Stimulated activated naive B cell treated with anti-CD40 and anti-IgM and Interleukin-4, amounts not matched to agents 10 μg/mL and 1 μg/mL and 100 μg/mL, for 72 hours (primary cell): ENCODE measurements at regions not wholly inside any gene's neighbourhood (a gene's known extent, or its start where the extent isn't known, plus 50 kb on each side); places are given as distances from the start of the nearest gene placed in this dataset.
"Not testable (repeated sequence)": the region's sequence is repeated elsewhere in the genome, so short reads cannot be mapped to it uniquely, and the experiment has no call there.

Source experiments
- ATAC-seq, 2 donors: fragments of 150-1000 bp; cut with Tn5 transposase; replicated peaks; 2 replicates each; pipeline ENCODE4 v1.10.0; 2021; ENCODE audit warnings: moderate library complexity in 1 of 2
- DNase-seq: peaks from one replicate; pipeline ENCODE4 v3.0.0; 2021
- H3K27ac Mint-ChIP-seq: one replicate; pipeline ENCODE4 v1.8.0; 2022; ENCODE audit warnings: mild to moderate bottlenecking, mixed read lengths
- H3K27me3 Mint-ChIP-seq, 2 donors: one replicate each; pipeline ENCODE4 v1.8.0; 2022; ENCODE audit warnings: mixed read lengths in 2 of 2
- H3K36me3 Mint-ChIP-seq, 2 donors: one replicate each; pipeline ENCODE4 v1.8.0; 2022; ENCODE audit warnings: mixed read lengths in 2 of 2, mild to moderate bottlenecking in 1 of 2
- H3K4me1 Mint-ChIP-seq, 2 donors: one replicate each; pipeline ENCODE4 v1.8.0; 2022; ENCODE audit warnings: mixed read lengths in 2 of 2, mild to moderate bottlenecking in 1 of 2
- H3K4me3 Mint-ChIP-seq, 2 donors: one replicate each; pipeline ENCODE4 v1.8.0; 2022; ENCODE audit warnings: mild to moderate bottlenecking in 2 of 2, mixed read lengths in 2 of 2, moderate library complexity in 1 of 2
- H3K9me3 Mint-ChIP-seq, 2 donors: one replicate each; pipeline ENCODE4 v1.8.0; 2022; ENCODE audit warnings: mixed read lengths in 2 of 2, mild to moderate bottlenecking in 1 of 2

GRCh38 chrX:82676386-82676785 is 831.7 kb upstream of the POU3F4 start:
- DNase-seq: no peak
- no peak for ATAC-seq
- Mint-ChIP-seq H3K4me3 (no peak overlapping the region), H3K9me3 (no peaks in the 10 kb centered on the region), H3K27me3 (no peaks in the 10 kb centered on the region), H3K27ac (no peak overlapping the region), H3K4me1 (no peaks in the 10 kb centered on the region), H3K36me3 (no peaks in the 10 kb centered on the region)

GRCh38 chrX:82677286-82677685 is 830.8 kb upstream of the POU3F4 start:
- Mint-ChIP-seq H3K9me3 (no peaks in the 10 kb centered on the region), H3K27ac (no peak overlapping the region), H3K4me1 (no peaks in the 10 kb centered on the region), H3K27me3 (no peaks in the 10 kb centered on the region), H3K4me3 (no peak overlapping the region), H3K36me3 (no peaks in the 10 kb centered on the region)
- DNase-seq: no peak
- ATAC-seq: no peak

- DNase-seq (no peak), ATAC-seq (no peak)
- no peaks in the 10 kb centered on the region for H3K36me3 Mint-ChIP-seq
- no peak overlapping the region for H3K4me3 Mint-ChIP-seq
- no peaks in the 10 kb centered on the region for H3K27me3 Mint-ChIP-seq
- no peak overlapping the region for H3K27ac Mint-ChIP-seq
- H3K9me3 Mint-ChIP-seq: no peaks in the 10 kb centered on the region
- H3K4me1 Mint-ChIP-seq: no peaks in the 10 kb centered on the region
Measured at GRCh38 chrX:82692991-82693390, 815.1 kb upstream of the POU3F4 start.

GRCh38 chrX:82695066-82695465 is 813.0 kb upstream of the POU3F4 start:
- H3K27me3 Mint-ChIP-seq: no peaks in the 10 kb centered on the region
- no peak for ATAC-seq
- no peak overlapping the region for H3K27ac Mint-ChIP-seq
- no peak for DNase-seq
- H3K4me3 Mint-ChIP-seq: no peak overlapping the region
- no peaks in the 10 kb centered on the region for H3K4me1 Mint-ChIP-seq
- no peaks in the 10 kb centered on the region for H3K9me3 Mint-ChIP-seq
- H3K36me3 Mint-ChIP-seq: no peaks in the 10 kb centered on the region

DNA sequence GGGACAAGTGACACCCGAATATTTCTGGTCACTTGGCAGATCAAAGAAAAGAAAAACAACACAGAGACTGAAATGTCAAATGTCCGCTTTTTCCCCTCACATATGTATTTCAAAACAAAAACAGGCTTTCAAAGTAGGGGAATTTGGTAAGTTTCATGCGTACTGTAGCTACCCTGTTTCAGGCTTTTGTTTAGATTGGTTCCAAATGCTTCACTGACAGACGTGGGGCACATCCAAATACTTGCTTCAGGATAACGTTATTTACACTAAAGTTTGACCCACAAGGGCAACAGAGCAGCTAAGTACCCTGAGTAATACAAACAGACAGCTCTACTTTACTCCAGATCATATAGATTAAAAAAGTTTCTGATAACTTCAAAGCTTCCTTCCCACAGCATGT is 804.5 kb upstream of the POU3F4 start:
- Mint-ChIP-seq H3K36me3 (no peaks in the 10 kb centered on the region), H3K4me3 (no peak overlapping the region), H3K4me1 (no peaks in the 10 kb centered on the region), H3K27me3 (no peaks in the 10 kb centered on the region), H3K27ac (no peak overlapping the region), H3K9me3 (no peaks in the 10 kb centered on the region)
- DNase-seq (no peak), ATAC-seq (no peak)

DNA sequence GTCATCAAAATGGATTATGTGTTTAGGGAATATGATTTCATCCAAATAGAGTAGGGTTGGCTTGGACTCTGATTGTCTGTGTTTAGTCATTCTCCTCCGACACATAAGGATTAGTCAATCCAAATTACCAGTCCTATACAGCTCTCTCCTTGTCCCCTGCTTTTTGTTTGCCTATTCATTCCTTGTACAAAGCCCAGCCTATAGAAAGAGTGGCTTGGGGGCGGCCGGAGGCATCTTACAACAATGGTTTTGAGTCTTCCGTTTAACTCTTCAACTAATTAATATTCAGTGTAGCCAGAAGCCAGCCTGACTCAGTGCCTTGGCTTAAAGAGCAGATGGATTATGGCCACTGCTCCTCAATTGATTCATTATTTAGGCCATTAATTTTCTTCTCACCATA is 796.6 kb upstream of the POU3F4 start:
- no peak overlapping the region for H3K27ac Mint-ChIP-seq
- H3K4me1 Mint-ChIP-seq: no peaks in the 10 kb centered on the region
- no peaks in the 10 kb centered on the region for H3K36me3 Mint-ChIP-seq
- ATAC-seq (no peak), DNase-seq (no peak)
- H3K4me3 Mint-ChIP-seq: no peak overlapping the region
- H3K9me3 Mint-ChIP-seq: no peaks in the 10 kb centered on the region
- no peaks in the 10 kb centered on the region for H3K27me3 Mint-ChIP-seq

- Mint-ChIP-seq H3K9me3 (no peaks in the 10 kb centered on the region), H3K27me3 (no peaks in the 10 kb centered on the region), H3K4me1 (no peaks in the 10 kb centered on the region), H3K27ac (no peak overlapping the region), H3K4me3 (no peak overlapping the region), H3K36me3 (no peaks in the 10 kb centered on the region)
- ATAC-seq (no peak), DNase-seq (no peak)
Measured at GRCh38 chrX:82721891-82722290, 786.2 kb upstream of the POU3F4 start.

GRCh38 chrX:82723806-82724205 is 784.3 kb upstream of the POU3F4 start:
- no peaks in the 10 kb centered on the region for H3K36me3 Mint-ChIP-seq
- no peaks in the 10 kb centered on the region for H3K27me3 Mint-ChIP-seq
- H3K4me1 Mint-ChIP-seq: no peaks in the 10 kb centered on the region
- DNase-seq (no peak), ATAC-seq (no peak)
- no peak overlapping the region for H3K27ac Mint-ChIP-seq
- H3K9me3 Mint-ChIP-seq: peaks cover 0 to 4% of the 10 kb centered on the region in 2 donors
- no peak overlapping the region for H3K4me3 Mint-ChIP-seq

DNA sequence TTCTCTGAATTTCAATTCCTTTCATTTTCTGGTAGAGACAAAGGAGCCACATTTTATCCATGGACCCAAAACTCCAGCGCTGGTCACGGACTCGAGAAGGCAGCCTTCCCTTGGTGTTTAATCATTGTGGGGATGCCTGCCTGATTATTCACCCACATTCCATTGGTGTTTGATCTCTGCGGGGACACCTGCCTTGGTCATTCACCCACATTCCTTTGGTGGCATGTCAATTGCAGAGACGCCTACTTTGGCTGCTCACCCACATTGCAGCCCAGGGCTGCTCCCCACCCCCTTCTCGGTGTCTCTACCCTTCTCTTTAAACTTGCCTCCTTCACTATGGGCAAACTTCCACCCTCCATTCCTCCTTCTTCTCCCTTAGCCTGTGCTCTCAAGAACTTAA is 780.7 kb upstream of the POU3F4 start:
- not testable (repeated sequence) for H3K9me3 Mint-ChIP-seq, H3K36me3 Mint-ChIP-seq, H3K4me1 Mint-ChIP-seq, H3K27ac Mint-ChIP-seq, ATAC-seq, H3K4me3 Mint-ChIP-seq, H3K27me3 Mint-ChIP-seq, DNase-seq

DNA sequence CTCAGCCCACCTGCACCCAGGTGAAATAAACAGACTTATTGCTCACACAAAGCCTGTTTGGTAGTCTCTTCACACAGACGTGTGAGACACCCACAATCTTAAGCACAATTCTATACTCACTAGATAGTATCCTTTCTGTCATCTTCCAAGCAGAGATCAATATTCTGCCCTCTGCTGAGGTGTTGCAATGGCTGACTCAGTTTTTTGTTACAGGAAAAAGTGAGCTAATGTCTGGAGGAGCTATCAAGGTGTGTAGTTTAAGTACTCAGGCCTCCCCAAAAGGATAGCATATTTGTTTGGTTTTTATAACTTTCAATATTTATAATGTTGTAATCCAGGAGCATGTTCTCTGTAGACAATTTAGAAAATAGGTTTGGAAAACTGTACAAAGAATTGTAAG is 775.2 kb upstream of the POU3F4 start:
- Mint-ChIP-seq H3K27ac (no peak overlapping the region), H3K27me3 (no peaks in the 10 kb centered on the region), H3K4me3 (no peak overlapping the region), H3K4me1 (no peaks in the 10 kb centered on the region), H3K36me3 (no peaks in the 10 kb centered on the region), H3K9me3 (peaks cover 0 to 8% of the 10 kb centered on the region in 2 donors)
- DNase-seq (no peak), ATAC-seq (no peak)

- H3K9me3 Mint-ChIP-seq: peaks cover 0 to 4% of the 10 kb centered on the region in 2 donors
- H3K4me3 Mint-ChIP-seq: no peak overlapping the region
- no peak overlapping the region for H3K27ac Mint-ChIP-seq
- no peaks in the 10 kb centered on the region for H3K36me3 Mint-ChIP-seq
- DNase-seq (no peak), ATAC-seq (peak; percentile 36 to 48)
- H3K27me3 Mint-ChIP-seq: no peaks in the 10 kb centered on the region
- no peaks in the 10 kb centered on the region for H3K4me1 Mint-ChIP-seq
Measured at GRCh38 chrX:82734140-82734539, 774.0 kb upstream of the POU3F4 start.

GRCh38 chrX:82738313-82738712 is 769.8 kb upstream of the POU3F4 start:
- not testable (repeated sequence) for H3K36me3 Mint-ChIP-seq, H3K27ac Mint-ChIP-seq, H3K9me3 Mint-ChIP-seq, ATAC-seq, DNase-seq, H3K4me1 Mint-ChIP-seq, H3K4me3 Mint-ChIP-seq, H3K27me3 Mint-ChIP-seq

- H3K27ac Mint-ChIP-seq: no peak overlapping the region
- no peak for DNase-seq
- H3K36me3 Mint-ChIP-seq: no peaks in the 10 kb centered on the region
- H3K4me3 Mint-ChIP-seq: no peak overlapping the region
- H3K9me3 Mint-ChIP-seq: peaks cover 0 to 2% of the 10 kb centered on the region in 2 donors
- ATAC-seq: no peak
- no peaks in the 10 kb centered on the region for H3K27me3 Mint-ChIP-seq
- H3K4me1 Mint-ChIP-seq: no peaks in the 10 kb centered on the region
Measured at GRCh38 chrX:82742351-82742750, 765.7 kb upstream of the POU3F4 start.

DNA sequence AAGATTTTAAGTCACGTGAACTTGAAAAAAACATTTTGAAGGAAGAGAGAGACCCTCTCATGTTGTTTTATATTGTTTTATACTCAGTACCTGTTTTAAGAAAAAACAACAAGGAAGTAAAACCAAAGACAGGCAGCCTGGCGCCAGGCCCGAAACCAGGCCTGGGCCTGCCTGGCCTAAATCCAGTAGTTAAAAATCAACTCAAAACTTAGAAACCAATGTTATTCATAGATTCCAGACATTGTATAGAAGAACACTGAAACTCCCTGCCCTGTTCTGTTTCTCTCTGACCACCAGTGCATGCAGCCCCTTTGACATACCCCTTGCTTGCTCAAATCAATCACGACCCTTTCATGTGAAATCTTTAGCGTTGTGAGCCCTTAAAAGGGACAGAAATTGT is 762.4 kb upstream of the POU3F4 start:
- not testable (repeated sequence) for H3K4me1 Mint-ChIP-seq, H3K9me3 Mint-ChIP-seq, H3K4me3 Mint-ChIP-seq, H3K36me3 Mint-ChIP-seq, DNase-seq, H3K27me3 Mint-ChIP-seq, ATAC-seq, H3K27ac Mint-ChIP-seq

- no peaks in the 10 kb centered on the region for H3K36me3 Mint-ChIP-seq
Measured at GRCh38 chrX:82748906-82749505, 759.1 kb upstream of the POU3F4 start.

GRCh38 chrX:82756272-82756671 is 751.8 kb upstream of the POU3F4 start:
- no peaks in the 10 kb centered on the region for H3K27me3 Mint-ChIP-seq
- no peak overlapping the region for H3K4me3 Mint-ChIP-seq
- peaks cover 0 to 2% of the 10 kb centered on the region in 2 donors for H3K9me3 Mint-ChIP-seq
- no peak overlapping the region for H3K27ac Mint-ChIP-seq
- no peaks in the 10 kb centered on the region for H3K4me1 Mint-ChIP-seq
- DNase-seq (no peak), ATAC-seq (no peak)
- H3K36me3 Mint-ChIP-seq: no peaks in the 10 kb centered on the region

More at GRCh38 chrX:82748906-82749505, 759.1 kb upstream of the POU3F4 start:
- no peaks in the 10 kb centered on the region for H3K27me3 Mint-ChIP-seq
- H3K4me1 Mint-ChIP-seq: no peaks in the 10 kb centered on the region
- no peak overlapping the region for H3K4me3 Mint-ChIP-seq
- ATAC-seq (no peak), DNase-seq (no peak)
- H3K27ac Mint-ChIP-seq: no peak overlapping the region
- H3K9me3 Mint-ChIP-seq: peaks cover 0 to 2% of the 10 kb centered on the region in 2 donors
